ENCODE measurements at regions not wholly inside any gene's neighbourhood (a gene's known extent, or its start where the extent isn't known, plus 50 kb on each side); places are given as distances from the start of the nearest gene placed in this dataset.
"Not testable (repeated sequence)": the region's sequence is repeated elsewhere in the genome, so short reads cannot be mapped to it uniquely, and the experiment has no call there.

DNA sequence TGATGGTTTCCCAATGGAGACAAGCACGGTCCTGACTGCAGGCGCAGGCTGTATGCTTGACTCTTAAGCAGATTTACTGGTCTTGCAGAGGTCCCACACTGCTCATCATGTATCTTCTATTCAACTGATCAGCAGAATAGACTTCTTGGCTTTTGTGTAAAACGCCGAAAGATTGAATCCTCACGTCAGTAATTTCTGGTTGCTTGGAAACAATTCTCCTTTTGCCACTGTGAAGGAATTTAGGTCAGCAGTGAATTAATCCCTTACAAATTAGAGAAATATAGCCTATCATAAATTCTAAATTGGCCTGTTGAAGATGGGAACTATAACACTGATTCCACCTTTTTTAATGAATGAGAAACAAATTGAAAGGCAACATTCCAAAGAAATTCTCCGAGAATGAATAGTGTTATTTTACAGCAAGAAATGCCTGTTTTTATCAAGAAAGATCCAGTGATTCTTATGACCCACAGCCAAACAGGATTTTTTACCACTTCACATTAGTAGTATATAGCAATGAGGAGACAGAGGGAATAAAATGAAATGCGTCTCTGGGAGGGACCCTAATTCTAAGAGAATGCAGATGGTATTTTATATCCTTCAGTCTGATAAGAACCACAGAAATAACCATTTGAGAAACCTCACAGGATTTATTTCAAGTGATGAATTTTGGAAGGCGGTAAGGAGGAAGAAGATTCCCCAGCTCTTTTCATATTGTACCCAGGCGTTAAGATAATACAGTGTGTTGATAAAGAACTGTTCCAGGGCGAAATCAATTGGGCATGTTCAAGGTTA lies 362.5 kb downstream of the RAB38 start:
- TF ChIP-seq, protein P1, sequence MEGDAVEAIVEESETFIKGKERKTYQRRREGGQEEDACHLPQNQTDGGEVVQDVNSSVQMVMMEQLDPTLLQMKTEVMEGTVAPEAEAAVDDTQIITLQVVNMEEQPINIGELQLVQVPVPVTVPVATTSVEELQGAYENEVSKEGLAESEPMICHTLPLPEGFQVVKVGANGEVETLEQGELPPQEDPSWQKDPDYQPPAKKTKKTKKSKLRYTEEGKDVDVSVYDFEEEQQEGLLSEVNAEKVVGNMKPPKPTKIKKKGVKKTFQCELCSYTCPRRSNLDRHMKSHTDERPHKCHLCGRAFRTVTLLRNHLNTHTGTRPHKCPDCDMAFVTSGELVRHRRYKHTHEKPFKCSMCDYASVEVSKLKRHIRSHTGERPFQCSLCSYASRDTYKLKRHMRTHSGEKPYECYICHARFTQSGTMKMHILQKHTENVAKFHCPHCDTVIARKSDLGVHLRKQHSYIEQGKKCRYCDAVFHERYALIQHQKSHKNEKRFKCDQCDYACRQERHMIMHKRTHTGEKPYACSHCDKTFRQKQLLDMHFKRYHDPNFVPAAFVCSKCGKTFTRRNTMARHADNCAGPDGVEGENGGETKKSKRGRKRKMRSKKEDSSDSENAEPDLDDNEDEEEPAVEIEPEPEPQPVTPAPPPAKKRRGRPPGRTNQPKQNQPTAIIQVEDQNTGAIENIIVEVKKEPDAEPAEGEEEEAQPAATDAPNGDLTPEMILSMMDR (IDR thresholded peaks at IDR 0.05; ENCODE audit: low read depth, low read length), result no peak
- DNase-seq, result no peak
- Histone ChIP-seq H3K9me3 (ENCODE audit: severe bottlenecking) (no peaks in the 10 kb centered on the region), H3K27ac (no peak overlapping the region), H3K36me3 (no peaks in the 10 kb centered on the region), H3K27me3 (ENCODE audit: insufficient read depth, low read depth, severe bottlenecking) (no peaks in the 10 kb centered on the region), H3K4me3 (ENCODE audit: low read depth, low read length) (no peak overlapping the region)

DNA sequence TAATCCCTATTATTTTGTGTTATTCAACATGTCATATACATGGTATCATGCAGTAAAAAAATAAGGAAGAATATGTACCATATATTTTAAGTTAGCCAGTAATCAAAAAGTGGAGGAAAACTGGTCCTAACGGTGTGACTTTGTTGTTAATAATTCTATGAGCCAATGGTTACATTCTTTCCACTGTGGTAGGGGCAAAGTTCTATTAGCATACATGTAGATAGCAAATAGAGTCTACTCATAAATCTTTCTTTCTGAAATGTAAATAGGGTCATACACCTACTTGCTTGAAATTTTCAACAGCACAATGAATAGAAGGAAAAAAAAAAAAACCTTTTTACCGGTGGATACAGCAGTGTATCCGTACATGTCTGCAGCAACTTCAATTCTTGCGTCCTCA lies 364.8 kb downstream of the RAB38 start:
- no peaks in the 10 kb centered on the region for H3K9me3 ChIP-seq (ENCODE audit: severe bottlenecking)
- no peaks in the 10 kb centered on the region for H3K27me3 ChIP-seq (ENCODE audit: insufficient read depth, low read depth, severe bottlenecking)
- no peak overlapping the region for H3K4me3 ChIP-seq (ENCODE audit: low read depth, low read length)
- TF ChIP-seq, protein P1 (IDR thresholded peaks at IDR 0.05; ENCODE audit: low read depth, low read length), result no peak
- DNase-seq, result no peak
- no peaks in the 10 kb centered on the region for H3K36me3 ChIP-seq
- H3K27ac ChIP-seq, result no peak overlapping the region

DNA sequence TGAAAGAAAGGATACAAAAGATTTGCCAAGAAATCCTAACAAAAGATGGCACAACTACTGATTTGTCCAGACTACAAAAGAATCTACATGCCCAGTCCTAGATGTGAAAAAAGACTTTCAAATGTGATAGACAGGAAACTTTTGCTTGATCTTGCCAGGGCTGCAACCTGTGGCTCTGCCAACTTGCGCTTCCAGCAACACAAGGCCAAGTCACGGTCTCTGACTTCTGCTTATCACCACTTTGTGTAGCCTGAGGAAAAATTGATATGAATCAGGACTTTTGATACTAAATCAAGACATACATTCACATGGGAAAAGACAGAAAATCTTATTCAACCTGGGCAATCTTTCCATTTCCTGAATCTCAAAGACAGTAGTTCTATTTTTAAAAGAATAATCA lies 366.0 kb downstream of the RAB38 start:
- DNase-seq, result no peak
- H3K4me3 ChIP-seq (ENCODE audit: low read depth, low read length), result no peak overlapping the region
- TF ChIP-seq, protein P1 (IDR thresholded peaks at IDR 0.05; ENCODE audit: low read depth, low read length), result no peak
- H3K27me3 ChIP-seq (ENCODE audit: insufficient read depth, low read depth, severe bottlenecking), result no peaks in the 10 kb centered on the region
- no peak overlapping the region for H3K27ac ChIP-seq
- no peaks in the 10 kb centered on the region for H3K9me3 ChIP-seq (ENCODE audit: severe bottlenecking)
- H3K36me3 ChIP-seq, result no peaks in the 10 kb centered on the region

DNA sequence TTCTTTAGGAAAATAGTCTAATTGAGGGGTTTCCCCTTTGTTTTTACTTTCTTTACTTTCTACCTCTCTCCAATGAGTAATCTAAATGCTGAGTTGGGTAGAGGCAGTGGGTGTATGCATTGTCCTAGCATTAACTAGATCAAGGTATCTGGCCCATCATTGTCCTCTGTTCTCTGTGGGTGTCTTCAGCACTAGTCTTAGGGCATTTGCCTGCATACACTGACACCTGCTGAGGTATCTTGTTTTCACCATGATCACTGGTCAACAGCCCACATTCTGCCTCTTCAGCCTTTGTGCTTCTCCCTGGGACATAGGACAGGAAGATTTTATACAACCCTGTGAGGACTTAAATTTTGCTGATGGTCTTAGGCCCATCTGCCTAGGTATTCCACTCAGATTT lies 371.1 kb downstream of the RAB38 start:
- no peaks in the 10 kb centered on the region for H3K27me3 ChIP-seq (ENCODE audit: insufficient read depth, low read depth, severe bottlenecking)
- DNase-seq, result no peak

DNA sequence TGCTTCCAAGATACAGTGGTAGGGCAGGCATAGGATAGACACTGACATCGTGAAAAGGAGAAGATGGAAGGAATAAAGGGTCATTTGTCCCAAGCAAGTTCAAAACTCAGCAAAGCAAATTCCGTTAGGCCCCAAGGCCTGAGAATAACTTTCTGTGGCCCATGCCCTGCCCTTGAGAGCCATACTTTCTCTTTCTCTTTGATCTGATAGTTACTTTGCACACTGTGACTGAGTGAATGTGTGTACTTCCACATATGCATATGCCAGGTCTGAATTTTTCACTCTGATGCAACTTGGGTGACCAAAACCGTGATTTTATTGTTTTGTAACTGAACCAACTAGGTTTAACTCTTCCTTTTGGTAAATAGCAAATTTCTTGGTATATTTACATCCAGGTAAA lies 371.5 kb downstream of the RAB38 start:
- Histone ChIP-seq H3K36me3 (no peaks in the 10 kb centered on the region), H3K27me3 (ENCODE audit: insufficient read depth, low read depth, severe bottlenecking) (no peaks in the 10 kb centered on the region), H3K9me3 (ENCODE audit: severe bottlenecking) (no peaks in the 10 kb centered on the region), H3K4me3 (ENCODE audit: low read depth, low read length) (no peak overlapping the region), H3K27ac (no peak overlapping the region)
- DNase-seq, result no peak
- TF ChIP-seq, protein P1 (IDR thresholded peaks at IDR 0.05; ENCODE audit: low read depth, low read length), result no peak

More for the DNA sequence above, 371.1 kb downstream of the RAB38 start:
- Histone ChIP-seq H3K36me3 (no peaks in the 10 kb centered on the region), H3K9me3 (ENCODE audit: severe bottlenecking) (no peaks in the 10 kb centered on the region), H3K4me3 (ENCODE audit: low read depth, low read length) (no peak overlapping the region), H3K27ac (no peak overlapping the region)
- TF ChIP-seq, protein P1 (IDR thresholded peaks at IDR 0.05; ENCODE audit: low read depth, low read length), result no peak

DNA sequence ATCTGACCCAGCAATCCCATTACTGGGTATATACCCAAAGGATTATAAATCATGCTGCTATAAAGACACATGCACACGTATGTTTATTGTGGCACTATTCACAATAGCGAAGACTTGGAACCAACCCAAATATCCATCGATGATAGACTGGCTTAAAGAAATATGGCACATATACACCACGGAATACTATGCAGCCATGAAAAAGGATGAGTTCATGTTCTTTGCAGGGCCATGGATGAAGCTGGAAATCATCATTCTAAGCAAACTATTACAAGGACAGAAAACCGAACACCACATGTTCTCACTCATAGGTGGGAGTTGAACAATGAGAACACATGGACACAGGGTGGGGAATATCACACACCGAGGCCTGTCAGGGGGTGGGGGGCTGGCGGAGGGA lies 390.4 kb downstream of the RAB38 start:
- not testable (repeated sequence) for H3K27me3 ChIP-seq (ENCODE audit: insufficient read depth, low read depth, severe bottlenecking); H3K4me3 ChIP-seq (ENCODE audit: low read depth, low read length); H3K9me3 ChIP-seq (ENCODE audit: severe bottlenecking); H3K27ac ChIP-seq; DNase-seq; H3K36me3 ChIP-seq

All from WERI-Rb-1 (cell line).